Mesenchymal stem cell (in vitro differentiated cells and primary cell): ENCODE measurements at regions not wholly inside any gene's neighbourhood (a gene's known extent, or its start where the extent isn't known, plus 50 kb on each side); places are given as distances from the start of the nearest gene placed in this dataset.
"Not testable (repeated sequence)": the region's sequence is repeated elsewhere in the genome, so short reads cannot be mapped to it uniquely, and the experiment has no call there.

ENCODE experiments used
- DNase-seq: peaks from one replicate; pipeline ENCODE4 v3.0.0-alpha.2; 2013
- H2AFZ ChIP-seq: one replicate; pipeline ENCODE4 v1.6.1; 2013; ENCODE audit warnings: low read depth, mild to moderate bottlenecking, control low read depth, inconsistent platforms, low read length, moderate library complexity
- H2AK5ac ChIP-seq: 2 replicates; pipeline ENCODE4 v1.6.1; 2013; ENCODE audit warnings: low read length, moderate library complexity, mild to moderate bottlenecking, inconsistent platforms; ENCODE audit not compliant: severe bottlenecking
- H2BK120ac ChIP-seq: one replicate; pipeline ENCODE4 v1.6.1; 2013; ENCODE audit warnings: low read depth, mild to moderate bottlenecking, inconsistent platforms, low read length, moderate library complexity
- H2BK12ac ChIP-seq, 2 experiments: one replicate each; pipeline ENCODE4 v1.6.1; 2013; ENCODE audit warnings: inconsistent platforms in 2 of 2, low read length in 2 of 2, mild to moderate bottlenecking in 2 of 2, moderate library complexity in 2 of 2, control low read depth in 1 of 2
- H2BK15ac ChIP-seq: one replicate; pipeline ENCODE4 v1.6.1; 2013; ENCODE audit warnings: mild to moderate bottlenecking, low read depth, inconsistent platforms; ENCODE audit not compliant: poor library complexity, severe bottlenecking
- H2BK5ac ChIP-seq: 2 replicates; pipeline ENCODE4 v1.6.1; 2013; ENCODE audit warnings: low read depth, mild to moderate bottlenecking, low read length, control low read depth, inconsistent platforms; ENCODE audit not compliant: poor library complexity, severe bottlenecking
- H3K14ac ChIP-seq, 2 experiments: one replicate each; pipeline ENCODE4 v1.6.1; 2013; ENCODE audit warnings: inconsistent platforms in 2 of 2, low read length in 2 of 2, control low read depth in 1 of 2, mild to moderate bottlenecking in 1 of 2, moderate library complexity in 1 of 2
- H3K18ac ChIP-seq, 2 experiments: one replicate each; pipeline ENCODE4 v1.6.1; 2013; ENCODE audit warnings: inconsistent platforms in 2 of 2, low read length in 2 of 2, control low read depth in 1 of 2, low read depth in 1 of 2, mild to moderate bottlenecking in 1 of 2
- H3K23ac ChIP-seq, 2 experiments: one replicate each; pipeline ENCODE4 v1.6.1; 2013; ENCODE audit warnings: inconsistent platforms in 2 of 2, low read length in 2 of 2, mild to moderate bottlenecking in 2 of 2, moderate library complexity in 2 of 2, control low read depth in 1 of 2
- H3K27ac ChIP-seq: 2 replicates; pipeline ENCODE4 v1.5.1; 2013; ENCODE audit warnings: mild to moderate bottlenecking, moderate library complexity, low read length, control low read depth, inconsistent platforms; ENCODE audit not compliant: poor library complexity, severe bottlenecking
- H3K27me3 ChIP-seq, 2 experiments: 2 replicates each; pipeline versions ENCODE4 v1.6.1 to v1.7.0; 2013; ENCODE audit warnings: low read length in 2 of 2, mild to moderate bottlenecking in 2 of 2, moderate library complexity in 2 of 2, control low read depth in 1 of 2, inconsistent platforms in 1 of 2; ENCODE audit not compliant: control insufficient read depth in 1 of 2, insufficient read depth in 1 of 2
- H3K36me3 ChIP-seq, 2 experiments: 2 replicates each; pipeline versions ENCODE4 v1.6.1 to v1.7.0; 2013; ENCODE audit warnings: low read length in 2 of 2, control low read depth in 1 of 2, inconsistent platforms in 1 of 2, low read depth in 1 of 2, mild to moderate bottlenecking in 1 of 2; ENCODE audit not compliant: insufficient read depth in 2 of 2, control insufficient read depth in 1 of 2
- H3K4ac ChIP-seq, 2 experiments: one replicate each; pipeline ENCODE4 v1.6.1; 2013; ENCODE audit warnings: inconsistent platforms in 2 of 2, low read length in 2 of 2, mild to moderate bottlenecking in 2 of 2, moderate library complexity in 2 of 2, control low read depth in 1 of 2, low read depth in 1 of 2
- H3K4me1 ChIP-seq: 2 replicates; pipeline ENCODE4 v1.6.1; 2013; ENCODE audit warnings: low read depth, low read length, control low read depth; ENCODE audit not compliant: control insufficient read depth, insufficient read depth
- H3K4me2 ChIP-seq: 2 replicates; pipeline ENCODE4 v1.6.1; 2013; ENCODE audit warnings: low read length, mild to moderate bottlenecking, inconsistent platforms; ENCODE audit not compliant: poor library complexity, severe bottlenecking
- H3K4me3 ChIP-seq, 2 experiments: 2 replicates each; pipeline versions ENCODE4 v1.5.1 to v1.7.0; 2013; ENCODE audit warnings: low read length in 2 of 2, mild to moderate bottlenecking in 2 of 2, control low read depth in 1 of 2, low read depth in 1 of 2; ENCODE audit not compliant: insufficient read depth in 1 of 2
- H3K79me1 ChIP-seq: replicated peaks from 2 replicates; pipeline ENCODE4 v1.6.1; 2013; ENCODE audit warnings: mild to moderate bottlenecking, control low read depth, low read length, inconsistent platforms; ENCODE audit not compliant: poor library complexity, severe bottlenecking
- H3K9ac ChIP-seq: 2 replicates; pipeline ENCODE4 v1.7.0; 2013; ENCODE audit warnings: mild to moderate bottlenecking, low read length, moderate library complexity
- H3K9me3 ChIP-seq: 2 replicates; pipeline ENCODE4 v1.7.0; 2013; ENCODE audit warnings: mild to moderate bottlenecking, low read length; ENCODE audit not compliant: control insufficient read depth
- H4K8ac ChIP-seq: one replicate; pipeline ENCODE4 v1.6.1; 2013; ENCODE audit warnings: inconsistent platforms, mild to moderate bottlenecking, low read length, moderate library complexity
- H4K91ac ChIP-seq: one replicate; pipeline ENCODE4 v1.6.1; 2013; ENCODE audit warnings: mild to moderate bottlenecking, low read length, inconsistent platforms
- WGBS: methylation state at CpG from one replicate; pipeline ENCODE4 v1.1.7; 2013; ENCODE audit warnings: mixed read lengths; 5-methylcytosine and 5-hydroxymethylcytosine counted together

DNA sequence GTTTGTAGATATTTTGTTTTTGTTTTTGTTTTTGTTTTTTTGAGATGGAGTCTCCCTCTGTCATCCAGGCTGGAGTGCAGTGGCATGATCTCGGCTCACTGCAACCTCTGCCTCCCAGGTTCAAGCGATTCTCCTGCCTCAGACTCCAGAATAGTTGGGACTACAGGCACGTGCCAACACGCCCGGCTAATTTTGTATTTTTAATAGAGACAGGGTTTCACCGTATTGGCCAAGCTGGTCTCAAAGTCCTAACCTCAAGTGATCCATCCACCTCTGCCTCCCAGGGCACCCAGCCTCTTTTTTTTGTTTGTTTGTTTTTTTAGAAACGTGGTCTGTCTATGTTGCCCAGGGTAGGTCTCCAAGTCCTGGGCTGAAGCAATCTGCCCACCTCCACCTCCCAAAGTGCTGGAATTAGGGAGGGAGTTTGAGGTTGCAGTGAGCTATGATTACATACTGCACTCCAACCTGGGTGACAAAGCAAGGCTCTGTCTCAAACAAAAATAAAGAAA lies 74.7 kb upstream of the ZNF281 start:
- H2BK12ac ChIP-seq, H2BK15ac ChIP-seq, H3K27ac ChIP-seq, H3K9me3 ChIP-seq, H3K9ac ChIP-seq, H3K4me3 ChIP-seq, H2BK120ac ChIP-seq, H4K8ac ChIP-seq, H3K4me1 ChIP-seq, H2AFZ ChIP-seq, H3K36me3 ChIP-seq, H3K23ac ChIP-seq, H3K79me1 ChIP-seq, H3K4me2 ChIP-seq, DNase-seq, H3K4ac ChIP-seq, H3K27me3 ChIP-seq, H4K91ac ChIP-seq, H3K18ac ChIP-seq, H2BK5ac ChIP-seq, H3K14ac ChIP-seq: not testable (repeated sequence)
- H2AK5ac ChIP-seq = peak overlapping the region; percentile 70
- 94% methylated on average over 6 of the region's 7 CpGs for WGBS

DNA sequence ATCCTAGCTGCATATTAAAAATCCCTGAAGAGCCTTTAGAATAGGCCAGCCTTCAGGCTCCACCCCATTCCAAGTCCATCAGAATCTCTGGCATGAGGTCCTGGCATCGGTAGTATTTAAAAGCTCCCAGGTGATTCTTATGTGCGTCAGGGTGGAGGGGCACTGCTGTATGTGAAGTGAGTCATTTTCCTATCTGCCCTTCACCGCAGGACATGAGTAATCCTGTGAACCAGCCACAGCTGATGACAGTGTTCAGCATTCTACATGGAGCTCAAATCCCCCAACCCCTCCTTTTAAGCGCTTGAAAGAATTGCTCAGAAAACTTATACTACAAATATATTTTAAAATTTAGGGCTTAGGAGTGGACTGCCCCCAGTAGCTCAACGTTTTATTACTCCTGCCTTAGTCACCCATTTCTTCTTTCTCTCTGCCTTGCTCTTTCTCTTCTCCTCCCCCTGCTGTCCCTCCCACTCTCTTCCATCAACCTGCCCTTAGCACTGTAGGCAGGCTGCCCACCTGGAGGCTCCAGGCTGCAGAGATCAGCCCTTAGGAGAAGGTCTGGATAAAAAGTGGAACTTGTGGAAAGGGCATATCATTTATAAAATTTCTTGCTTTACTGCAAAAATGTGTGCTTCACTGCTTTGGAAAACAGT lies 73.8 kb upstream of the ZNF281 start:
- Histone ChIP-seq H2BK5ac (no peak overlapping the region), H3K27me3 (no peaks in the 10 kb centered on the region), H3K4me2 (peak overlapping the region; percentile 42), H3K36me3 (no peaks in the 10 kb centered on the region), H3K4me1 (peaks cover 10% of the 10 kb centered on the region), H3K4me3 (peak overlapping the region in 1 of 2 experiments; percentile 76), H3K4ac (peak overlapping the region in 1 of 2 experiments; percentile 41), H3K79me1 (no peaks in the 10 kb centered on the region), H4K8ac (no peak overlapping the region), H2BK12ac (peak overlapping the region in 1 of 2 experiments; percentile 42), H2BK15ac (no peak overlapping the region), H3K14ac (peak overlapping the region in 1 of 2 experiments; percentile 51), H3K9ac (peak overlapping the region; percentile 89), H2AK5ac (no peak overlapping the region), H2BK120ac (no peak overlapping the region), H3K9me3 (no peaks in the 10 kb centered on the region), H3K27ac (peak overlapping the region; percentile 58), H3K23ac (no peak overlapping the region), H2AFZ (no peak overlapping the region), H4K91ac (no peak overlapping the region), H3K18ac (no peak overlapping the region)
- WGBS = 3% methylated on average over 5 of the region's 5 CpGs
- peak; percentile 93 for DNase-seq

DNA sequence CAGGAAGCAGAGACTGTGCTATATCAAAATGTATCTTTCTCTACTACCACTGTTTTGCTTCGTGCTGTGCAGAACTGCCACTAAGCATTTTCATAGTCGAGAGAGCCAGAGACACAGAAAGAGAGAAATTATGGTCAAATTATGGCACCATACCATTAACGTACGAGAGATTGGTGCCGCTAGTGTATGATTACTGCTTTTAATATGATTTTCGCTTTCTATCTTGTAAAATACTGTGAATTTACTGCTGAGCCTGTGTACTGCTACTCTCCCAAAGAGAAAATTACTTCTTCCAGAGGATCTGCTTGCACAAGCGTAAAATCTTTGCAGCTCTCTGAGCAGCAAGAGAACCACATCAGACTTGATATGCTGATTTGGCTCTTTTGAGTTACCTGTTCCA lies 71.1 kb upstream of the ZNF281 start:
- no peak overlapping the region for H3K18ac ChIP-seq
- H3K36me3 ChIP-seq = no peaks in the 10 kb centered on the region
- no peak overlapping the region for H2AK5ac ChIP-seq
- H2BK12ac ChIP-seq = no peak overlapping the region
- no peak overlapping the region for H3K27ac ChIP-seq
- H3K4ac ChIP-seq = no peak overlapping the region
- H3K9me3 ChIP-seq = no peaks in the 10 kb centered on the region
- H3K4me3 ChIP-seq = peak overlapping the region in 1 of 2 experiments; percentile 57
- H4K8ac ChIP-seq = no peak overlapping the region
- H3K4me1 ChIP-seq = peaks cover 8% of the 10 kb centered on the region
- H3K9ac ChIP-seq = peak overlapping the region; percentile 12
- WGBS = 98% methylated on average over 7 of the region's 7 CpGs
- H3K27me3 ChIP-seq = no peaks in the 10 kb centered on the region
- H4K91ac ChIP-seq = no peak overlapping the region
- H2BK5ac ChIP-seq = no peak overlapping the region
- H2BK120ac ChIP-seq = no peak overlapping the region
- H2AFZ ChIP-seq = no peak overlapping the region
- H3K23ac ChIP-seq = no peak overlapping the region
- no peaks in the 10 kb centered on the region for H3K79me1 ChIP-seq
- no peak overlapping the region for H3K4me2 ChIP-seq
- DNase-seq = no peak
- H2BK15ac ChIP-seq = no peak overlapping the region
- H3K14ac ChIP-seq = no peak overlapping the region

DNA sequence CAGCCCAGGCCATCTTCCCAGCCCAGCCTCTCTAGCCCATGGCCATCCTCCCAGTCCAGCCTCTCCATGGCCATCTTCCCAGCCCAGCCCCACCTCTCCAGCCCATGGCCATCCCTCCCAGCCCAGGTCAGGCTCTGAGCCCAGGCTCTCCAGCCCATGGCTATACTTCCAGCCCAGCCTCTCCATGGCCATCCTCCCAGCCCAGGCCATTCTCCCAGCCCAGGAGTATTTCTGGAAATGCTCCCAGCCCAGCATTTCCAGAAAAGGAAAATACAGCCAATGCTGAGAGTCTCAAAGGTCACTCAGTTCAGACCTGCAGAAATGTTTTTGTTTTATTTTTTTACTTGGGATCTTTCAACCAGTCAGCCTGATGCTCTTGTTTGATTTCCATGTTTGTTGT lies 70.0 kb upstream of the ZNF281 start:
- H2BK15ac ChIP-seq = no peak overlapping the region
- H3K23ac ChIP-seq = no peak overlapping the region
- no peak overlapping the region for H2AFZ ChIP-seq
- no peak overlapping the region for H4K8ac ChIP-seq
- no peak overlapping the region for H2AK5ac ChIP-seq
- H3K9ac ChIP-seq = no peak overlapping the region
- H3K36me3 ChIP-seq = no peaks in the 10 kb centered on the region
- no peak overlapping the region for H3K4me3 ChIP-seq
- no peak for DNase-seq
- H2BK120ac ChIP-seq = no peak overlapping the region
- H3K9me3 ChIP-seq = no peaks in the 10 kb centered on the region
- no peak overlapping the region for H2BK12ac ChIP-seq
- no peak overlapping the region for H2BK5ac ChIP-seq
- no peak overlapping the region for H3K18ac ChIP-seq
- H3K79me1 ChIP-seq = no peaks in the 10 kb centered on the region
- peaks cover 8% of the 10 kb centered on the region for H3K4me1 ChIP-seq
- H3K4me2 ChIP-seq = no peak overlapping the region
- no peak overlapping the region for H4K91ac ChIP-seq
- H3K4ac ChIP-seq = no peak overlapping the region
- no peaks in the 10 kb centered on the region for H3K27me3 ChIP-seq
- H3K27ac ChIP-seq = no peak overlapping the region
- peak overlapping the region in 1 of 2 experiments; percentile 39 for H3K14ac ChIP-seq
